ENCODE measurements at regions not wholly inside any gene's neighbourhood (a gene's known extent, or its start where the extent isn't known, plus 50 kb on each side); places are given as distances from the start of the nearest gene placed in this dataset.

DNA sequence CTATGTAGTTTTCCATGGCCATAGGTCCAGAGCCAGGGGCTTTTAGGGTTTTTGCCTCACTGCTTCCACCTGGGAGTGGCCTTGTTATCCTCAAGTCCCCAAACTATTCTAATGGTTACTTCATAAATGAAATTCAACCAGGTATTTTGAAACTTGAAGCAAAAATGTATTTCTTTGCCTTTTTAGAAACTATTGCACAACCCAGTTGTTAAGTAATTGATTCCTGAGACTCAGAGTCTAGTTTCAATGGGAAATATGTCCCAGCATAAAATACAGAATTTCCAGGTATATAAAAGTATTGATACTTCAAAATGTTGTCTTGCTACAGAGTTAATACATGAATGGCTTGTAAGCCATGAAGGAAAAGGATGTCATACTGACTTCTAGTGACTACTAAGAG lies 456.2 kb upstream of the DAB2 start:
- TF ChIP-seq, protein P1, sequence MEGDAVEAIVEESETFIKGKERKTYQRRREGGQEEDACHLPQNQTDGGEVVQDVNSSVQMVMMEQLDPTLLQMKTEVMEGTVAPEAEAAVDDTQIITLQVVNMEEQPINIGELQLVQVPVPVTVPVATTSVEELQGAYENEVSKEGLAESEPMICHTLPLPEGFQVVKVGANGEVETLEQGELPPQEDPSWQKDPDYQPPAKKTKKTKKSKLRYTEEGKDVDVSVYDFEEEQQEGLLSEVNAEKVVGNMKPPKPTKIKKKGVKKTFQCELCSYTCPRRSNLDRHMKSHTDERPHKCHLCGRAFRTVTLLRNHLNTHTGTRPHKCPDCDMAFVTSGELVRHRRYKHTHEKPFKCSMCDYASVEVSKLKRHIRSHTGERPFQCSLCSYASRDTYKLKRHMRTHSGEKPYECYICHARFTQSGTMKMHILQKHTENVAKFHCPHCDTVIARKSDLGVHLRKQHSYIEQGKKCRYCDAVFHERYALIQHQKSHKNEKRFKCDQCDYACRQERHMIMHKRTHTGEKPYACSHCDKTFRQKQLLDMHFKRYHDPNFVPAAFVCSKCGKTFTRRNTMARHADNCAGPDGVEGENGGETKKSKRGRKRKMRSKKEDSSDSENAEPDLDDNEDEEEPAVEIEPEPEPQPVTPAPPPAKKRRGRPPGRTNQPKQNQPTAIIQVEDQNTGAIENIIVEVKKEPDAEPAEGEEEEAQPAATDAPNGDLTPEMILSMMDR (IDR thresholded peaks at IDR 0.05): no peak
- no peak for TF ChIP-seq POLR2A (IDR thresholded peaks at IDR 0.05)
